Neural progenitor cell (in vitro differentiated cells): ENCODE measurements at regions not wholly inside any gene's neighbourhood (a gene's known extent, or its start where the extent isn't known, plus 50 kb on each side); places are given as distances from the start of the nearest gene placed in this dataset.
"Not testable (repeated sequence)": the region's sequence is repeated elsewhere in the genome, so short reads cannot be mapped to it uniquely, and the experiment has no call there.

Experiments
- CTCF ChIP-seq: fragments of 200-600 bp; sonication (generic); IDR thresholded peaks from 2 replicates; pipeline ENCODE4 v1.5.1; 2017; ENCODE audit warnings: antibody characterized with exemption, mild to moderate bottlenecking
- EZH2 ChIP-seq: fragments of 200-600 bp; sonication (generic); IDR thresholded peaks from 2 replicates; pipeline ENCODE4 v1.6.1; 2017; ENCODE audit warnings: antibody characterized with exemption, mild to moderate bottlenecking, moderate library complexity
- EZH2phosphoT487 ChIP-seq: fragments of 200-600 bp; sonication (generic); IDR thresholded peaks from 2 replicates; pipeline ENCODE4 v1.6.1; 2017; ENCODE audit warnings: antibody characterized with exemption

- not testable (repeated sequence) for TF ChIP-seq EZH2, CTCF, EZH2phosphoT487
Observed at GRCh38 chr1:149276496-149276895, 173.1 kb upstream of the NBPF9 start.
